Esophagus squamous epithelium (tissue), 4 donors: ENCODE measurements at regions not wholly inside any gene's neighbourhood (a gene's known extent, or its start where the extent isn't known, plus 50 kb on each side); places are given as distances from the start of the nearest gene placed in this dataset.

Source experiments
- POLR2A ChIP-seq, 4 donors: fragments of 450-650 bp; IDR thresholded peaks; one replicate each; pipeline ENCODE4 v1.6.1; 2017; ENCODE audit warnings: antibody characterized with exemption in 4 of 4, mild to moderate bottlenecking in 4 of 4, moderate library complexity in 3 of 4
- TF ChIP-seq, protein P1 (sequence below), 6 experiments: fragments of 450-650 bp in 4 of 6; fragments of 200-600 bp in 2 of 6; sonication (generic) in 2 of 6; IDR thresholded peaks; one replicate each; pipeline ENCODE4 v1.5.1; 2016 to 2019; ENCODE audit warnings: antibody characterized with exemption in 6 of 6, mild to moderate bottlenecking in 4 of 6, moderate library complexity in 4 of 6

DNA sequence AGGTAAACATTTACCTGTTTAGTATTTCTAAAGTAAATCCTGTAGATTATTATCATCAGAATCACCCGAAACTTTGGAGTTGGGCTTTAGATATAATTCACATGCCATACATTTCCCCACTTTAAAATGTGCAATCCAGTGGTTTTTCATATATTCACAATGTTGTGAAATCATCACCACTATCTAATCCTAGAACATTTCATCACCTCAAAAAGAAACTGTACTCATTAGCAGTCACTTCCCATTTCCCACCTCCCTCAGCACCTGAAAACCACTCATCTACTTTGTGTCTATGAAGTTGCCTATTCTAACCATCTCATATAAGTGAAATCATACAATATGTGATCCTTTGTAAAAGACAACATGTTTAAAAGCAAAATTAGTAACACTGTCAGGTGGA lies 182.6 kb downstream of the FZD1 start:
- TF ChIP-seq, protein P1, sequence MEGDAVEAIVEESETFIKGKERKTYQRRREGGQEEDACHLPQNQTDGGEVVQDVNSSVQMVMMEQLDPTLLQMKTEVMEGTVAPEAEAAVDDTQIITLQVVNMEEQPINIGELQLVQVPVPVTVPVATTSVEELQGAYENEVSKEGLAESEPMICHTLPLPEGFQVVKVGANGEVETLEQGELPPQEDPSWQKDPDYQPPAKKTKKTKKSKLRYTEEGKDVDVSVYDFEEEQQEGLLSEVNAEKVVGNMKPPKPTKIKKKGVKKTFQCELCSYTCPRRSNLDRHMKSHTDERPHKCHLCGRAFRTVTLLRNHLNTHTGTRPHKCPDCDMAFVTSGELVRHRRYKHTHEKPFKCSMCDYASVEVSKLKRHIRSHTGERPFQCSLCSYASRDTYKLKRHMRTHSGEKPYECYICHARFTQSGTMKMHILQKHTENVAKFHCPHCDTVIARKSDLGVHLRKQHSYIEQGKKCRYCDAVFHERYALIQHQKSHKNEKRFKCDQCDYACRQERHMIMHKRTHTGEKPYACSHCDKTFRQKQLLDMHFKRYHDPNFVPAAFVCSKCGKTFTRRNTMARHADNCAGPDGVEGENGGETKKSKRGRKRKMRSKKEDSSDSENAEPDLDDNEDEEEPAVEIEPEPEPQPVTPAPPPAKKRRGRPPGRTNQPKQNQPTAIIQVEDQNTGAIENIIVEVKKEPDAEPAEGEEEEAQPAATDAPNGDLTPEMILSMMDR (IDR thresholded peaks at IDR 0.05), result no peak
- TF ChIP-seq POLR2A (IDR thresholded peaks at IDR 0.05), result no peak
